H1 (cell line): ENCODE measurements at regions not wholly inside any gene's neighbourhood (a gene's known extent, or its start where the extent isn't known, plus 50 kb on each side); places are given as distances from the start of the nearest gene placed in this dataset.

Experiments used
- CEBPB ChIP-seq: IDR thresholded peaks from 2 replicates; pipeline ENCODE4 v1.6.1; 2012; ENCODE audit warnings: low read depth, low read length
- CHD1 ChIP-seq: IDR thresholded peaks from 2 replicates; pipeline ENCODE4 v1.6.1; 2012; ENCODE audit warnings: low read depth, low read length, improper control_type of control experiment
- KDM5A ChIP-seq: fragments of 200-600 bp; IDR thresholded peaks from 2 replicates; pipeline ENCODE4 v1.7.1; 2012; ENCODE audit warnings: mild to moderate bottlenecking, low read length, inconsistent platforms, mixed read lengths
- RXRA ChIP-seq: IDR thresholded peaks from 2 replicates; pipeline ENCODE4 v1.6.1; 2011; ENCODE audit warnings: low read depth, mild to moderate bottlenecking, low read length, moderate library complexity; ENCODE audit not compliant: insufficient read depth
- SIX5 ChIP-seq: IDR thresholded peaks from 2 replicates; pipeline ENCODE4 v1.6.1; 2011; ENCODE audit warnings: mild to moderate bottlenecking, low read depth, low read length
- SUZ12 ChIP-seq: fragments of 200-600 bp; sonication (generic); IDR thresholded peaks from 2 replicates; pipeline ENCODE4 v1.6.1; 2012; ENCODE audit warnings: mild to moderate bottlenecking, inconsistent platforms, low read length, moderate library complexity, mixed read lengths
- TAF1 ChIP-seq: IDR thresholded peaks from 2 replicates; pipeline ENCODE4 v1.6.1; 2011; ENCODE audit warnings: mild to moderate bottlenecking, low read depth, low read length
- TF ChIP-seq, protein P1 (sequence below): fragments of 300-600 bp; sonication (generic); IDR thresholded peaks from 2 replicates; pipeline ENCODE4 v1.7.1; 2012; ENCODE audit warnings: low read length, moderate library complexity, mild to moderate bottlenecking, inconsistent platforms; ENCODE audit not compliant: insufficient replicate concordance
- TF ChIP-seq, protein P2 (sequence below): IDR thresholded peaks from 2 replicates; pipeline ENCODE4 v1.6.1; 2012; ENCODE audit warnings: inconsistent platforms

DNA sequence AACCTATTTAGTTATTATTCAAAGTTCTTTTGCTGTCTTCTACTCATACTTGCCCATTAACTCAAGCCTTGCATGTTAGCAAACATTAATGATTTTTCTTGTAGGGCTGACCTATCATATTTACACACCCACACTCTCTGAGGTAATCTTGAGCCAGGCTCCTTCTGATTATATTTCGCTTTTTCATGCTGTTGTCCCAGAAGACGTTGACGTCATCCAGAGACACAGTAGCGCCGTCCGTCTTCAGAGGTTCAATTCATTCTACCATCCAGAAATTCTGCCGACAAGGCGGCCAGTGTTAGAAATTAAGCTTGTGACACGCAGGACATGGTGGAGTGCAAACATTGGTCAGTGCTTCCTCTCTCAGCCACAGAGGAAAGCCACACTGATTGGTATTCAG, 584.7 kb downstream of the BMP2 start (continued):
- TF ChIP-seq, protein P1, sequence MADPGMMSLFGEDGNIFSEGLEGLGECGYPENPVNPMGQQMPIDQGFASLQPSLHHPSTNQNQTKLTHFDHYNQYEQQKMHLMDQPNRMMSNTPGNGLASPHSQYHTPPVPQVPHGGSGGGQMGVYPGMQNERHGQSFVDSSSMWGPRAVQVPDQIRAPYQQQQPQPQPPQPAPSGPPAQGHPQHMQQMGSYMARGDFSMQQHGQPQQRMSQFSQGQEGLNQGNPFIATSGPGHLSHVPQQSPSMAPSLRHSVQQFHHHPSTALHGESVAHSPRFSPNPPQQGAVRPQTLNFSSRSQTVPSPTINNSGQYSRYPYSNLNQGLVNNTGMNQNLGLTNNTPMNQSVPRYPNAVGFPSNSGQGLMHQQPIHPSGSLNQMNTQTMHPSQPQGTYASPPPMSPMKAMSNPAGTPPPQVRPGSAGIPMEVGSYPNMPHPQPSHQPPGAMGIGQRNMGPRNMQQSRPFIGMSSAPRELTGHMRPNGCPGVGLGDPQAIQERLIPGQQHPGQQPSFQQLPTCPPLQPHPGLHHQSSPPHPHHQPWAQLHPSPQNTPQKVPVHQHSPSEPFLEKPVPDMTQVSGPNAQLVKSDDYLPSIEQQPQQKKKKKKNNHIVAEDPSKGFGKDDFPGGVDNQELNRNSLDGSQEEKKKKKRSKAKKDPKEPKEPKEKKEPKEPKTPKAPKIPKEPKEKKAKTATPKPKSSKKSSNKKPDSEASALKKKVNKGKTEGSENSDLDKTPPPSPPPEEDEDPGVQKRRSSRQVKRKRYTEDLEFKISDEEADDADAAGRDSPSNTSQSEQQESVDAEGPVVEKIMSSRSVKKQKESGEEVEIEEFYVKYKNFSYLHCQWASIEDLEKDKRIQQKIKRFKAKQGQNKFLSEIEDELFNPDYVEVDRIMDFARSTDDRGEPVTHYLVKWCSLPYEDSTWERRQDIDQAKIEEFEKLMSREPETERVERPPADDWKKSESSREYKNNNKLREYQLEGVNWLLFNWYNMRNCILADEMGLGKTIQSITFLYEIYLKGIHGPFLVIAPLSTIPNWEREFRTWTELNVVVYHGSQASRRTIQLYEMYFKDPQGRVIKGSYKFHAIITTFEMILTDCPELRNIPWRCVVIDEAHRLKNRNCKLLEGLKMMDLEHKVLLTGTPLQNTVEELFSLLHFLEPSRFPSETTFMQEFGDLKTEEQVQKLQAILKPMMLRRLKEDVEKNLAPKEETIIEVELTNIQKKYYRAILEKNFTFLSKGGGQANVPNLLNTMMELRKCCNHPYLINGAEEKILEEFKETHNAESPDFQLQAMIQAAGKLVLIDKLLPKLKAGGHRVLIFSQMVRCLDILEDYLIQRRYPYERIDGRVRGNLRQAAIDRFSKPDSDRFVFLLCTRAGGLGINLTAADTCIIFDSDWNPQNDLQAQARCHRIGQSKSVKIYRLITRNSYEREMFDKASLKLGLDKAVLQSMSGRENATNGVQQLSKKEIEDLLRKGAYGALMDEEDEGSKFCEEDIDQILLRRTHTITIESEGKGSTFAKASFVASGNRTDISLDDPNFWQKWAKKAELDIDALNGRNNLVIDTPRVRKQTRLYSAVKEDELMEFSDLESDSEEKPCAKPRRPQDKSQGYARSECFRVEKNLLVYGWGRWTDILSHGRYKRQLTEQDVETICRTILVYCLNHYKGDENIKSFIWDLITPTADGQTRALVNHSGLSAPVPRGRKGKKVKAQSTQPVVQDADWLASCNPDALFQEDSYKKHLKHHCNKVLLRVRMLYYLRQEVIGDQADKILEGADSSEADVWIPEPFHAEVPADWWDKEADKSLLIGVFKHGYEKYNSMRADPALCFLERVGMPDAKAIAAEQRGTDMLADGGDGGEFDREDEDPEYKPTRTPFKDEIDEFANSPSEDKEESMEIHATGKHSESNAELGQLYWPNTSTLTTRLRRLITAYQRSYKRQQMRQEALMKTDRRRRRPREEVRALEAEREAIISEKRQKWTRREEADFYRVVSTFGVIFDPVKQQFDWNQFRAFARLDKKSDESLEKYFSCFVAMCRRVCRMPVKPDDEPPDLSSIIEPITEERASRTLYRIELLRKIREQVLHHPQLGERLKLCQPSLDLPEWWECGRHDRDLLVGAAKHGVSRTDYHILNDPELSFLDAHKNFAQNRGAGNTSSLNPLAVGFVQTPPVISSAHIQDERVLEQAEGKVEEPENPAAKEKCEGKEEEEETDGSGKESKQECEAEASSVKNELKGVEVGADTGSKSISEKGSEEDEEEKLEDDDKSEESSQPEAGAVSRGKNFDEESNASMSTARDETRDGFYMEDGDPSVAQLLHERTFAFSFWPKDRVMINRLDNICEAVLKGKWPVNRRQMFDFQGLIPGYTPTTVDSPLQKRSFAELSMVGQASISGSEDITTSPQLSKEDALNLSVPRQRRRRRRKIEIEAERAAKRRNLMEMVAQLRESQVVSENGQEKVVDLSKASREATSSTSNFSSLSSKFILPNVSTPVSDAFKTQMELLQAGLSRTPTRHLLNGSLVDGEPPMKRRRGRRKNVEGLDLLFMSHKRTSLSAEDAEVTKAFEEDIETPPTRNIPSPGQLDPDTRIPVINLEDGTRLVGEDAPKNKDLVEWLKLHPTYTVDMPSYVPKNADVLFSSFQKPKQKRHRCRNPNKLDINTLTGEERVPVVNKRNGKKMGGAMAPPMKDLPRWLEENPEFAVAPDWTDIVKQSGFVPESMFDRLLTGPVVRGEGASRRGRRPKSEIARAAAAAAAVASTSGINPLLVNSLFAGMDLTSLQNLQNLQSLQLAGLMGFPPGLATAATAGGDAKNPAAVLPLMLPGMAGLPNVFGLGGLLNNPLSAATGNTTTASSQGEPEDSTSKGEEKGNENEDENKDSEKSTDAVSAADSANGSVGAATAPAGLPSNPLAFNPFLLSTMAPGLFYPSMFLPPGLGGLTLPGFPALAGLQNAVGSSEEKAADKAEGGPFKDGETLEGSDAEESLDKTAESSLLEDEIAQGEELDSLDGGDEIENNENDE, result no peak
- no peak for TF ChIP-seq SUZ12
- TF ChIP-seq KDM5A, result no peak
- TF ChIP-seq CHD1, result no peak
- no peak for TF ChIP-seq SIX5
- TF ChIP-seq TAF1, result no peak
- no peak for TF ChIP-seq RXRA
- TF ChIP-seq, protein P2, sequence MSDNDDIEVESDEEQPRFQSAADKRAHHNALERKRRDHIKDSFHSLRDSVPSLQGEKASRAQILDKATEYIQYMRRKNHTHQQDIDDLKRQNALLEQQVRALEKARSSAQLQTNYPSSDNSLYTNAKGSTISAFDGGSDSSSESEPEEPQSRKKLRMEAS, result no peak
- no peak for TF ChIP-seq CEBPB
